GM21515 (cell line): ENCODE measurements at regions not wholly inside any gene's neighbourhood (a gene's known extent, or its start where the extent isn't known, plus 50 kb on each side); places are given as distances from the start of the nearest gene placed in this dataset.
A peak's percentile ranks its signal among the peaks of the same experiment; 100 is the strongest.

Source experiments
- ATAC-seq: cut with Tn5 transposase; IDR thresholded peaks from one replicate; pipeline ENCODE4 v1.9.1; 2021; ENCODE audit not compliant: unreplicated experiment

GRCh38 chr1:119298687-119299303 lies 69.8 kb upstream of the HAO2 start:
- no peak for ATAC-seq

DNA sequence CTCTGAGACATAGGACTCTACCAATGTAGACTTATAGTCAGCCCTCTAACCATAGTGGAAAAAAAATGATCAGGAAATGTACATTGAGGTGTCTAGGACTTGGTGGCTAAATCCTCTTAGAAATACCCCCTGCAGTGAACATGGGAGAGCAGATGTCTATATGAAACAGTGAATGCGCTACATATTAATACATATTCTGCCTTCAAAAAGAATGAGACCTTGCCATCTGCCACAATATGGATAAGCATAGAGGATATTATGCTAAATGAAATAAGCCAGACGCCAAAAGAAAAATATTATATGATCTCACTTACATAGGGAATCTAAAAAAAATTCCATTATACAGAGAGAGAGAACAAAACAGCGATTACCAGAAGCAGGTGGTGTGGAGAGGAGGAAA lies 66.6 kb upstream of the HAO2 start:
- ATAC-seq = no peak

- no peak for ATAC-seq
Measured at GRCh38 chr1:119308130-119308700, 60.4 kb upstream of the HAO2 start.

DNA sequence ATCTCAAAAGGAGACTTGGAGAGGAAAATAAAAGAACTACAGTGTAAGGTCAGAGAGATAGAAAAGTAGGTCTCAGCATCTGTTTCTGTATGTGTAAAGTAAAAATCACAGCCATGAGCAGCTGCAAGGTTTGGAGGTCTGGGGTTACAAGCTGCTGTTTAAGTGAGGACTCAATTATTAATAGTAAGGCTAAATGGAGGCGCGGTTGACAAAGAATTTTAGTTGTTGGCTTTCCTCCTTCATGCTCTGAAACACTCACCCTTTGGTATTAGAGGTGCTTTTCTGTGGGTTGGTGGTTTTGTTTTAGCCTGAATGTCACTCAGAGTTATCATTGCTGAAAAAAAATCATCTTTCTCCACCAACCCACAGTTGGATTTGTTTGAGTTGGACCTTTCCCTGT lies 59.8 kb upstream of the HAO2 start:
- no peak for ATAC-seq

DNA sequence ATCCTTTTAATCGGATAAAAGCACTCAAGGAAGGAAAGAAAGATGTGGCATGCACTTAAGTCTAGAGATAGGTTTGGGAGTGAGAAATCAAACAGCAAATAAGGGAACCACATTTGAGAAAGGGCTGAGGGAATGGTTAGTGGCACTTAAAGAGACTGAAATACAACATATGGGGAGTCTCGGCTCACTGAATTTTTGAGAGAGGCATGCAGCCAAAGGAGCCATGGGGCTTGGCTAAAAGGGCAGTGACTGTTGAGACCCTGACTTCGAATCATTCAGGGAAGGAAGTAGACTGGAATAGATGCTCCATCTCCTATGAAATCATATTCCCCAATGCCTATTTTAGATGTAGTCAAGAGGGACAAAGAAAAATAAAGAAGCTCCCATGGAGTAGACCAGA lies 58.3 kb upstream of the HAO2 start:
- no peak for ATAC-seq

- ATAC-seq = no peak
Measured at GRCh38 chr1:119312500-119312899, 56.1 kb upstream of the HAO2 start.

DNA sequence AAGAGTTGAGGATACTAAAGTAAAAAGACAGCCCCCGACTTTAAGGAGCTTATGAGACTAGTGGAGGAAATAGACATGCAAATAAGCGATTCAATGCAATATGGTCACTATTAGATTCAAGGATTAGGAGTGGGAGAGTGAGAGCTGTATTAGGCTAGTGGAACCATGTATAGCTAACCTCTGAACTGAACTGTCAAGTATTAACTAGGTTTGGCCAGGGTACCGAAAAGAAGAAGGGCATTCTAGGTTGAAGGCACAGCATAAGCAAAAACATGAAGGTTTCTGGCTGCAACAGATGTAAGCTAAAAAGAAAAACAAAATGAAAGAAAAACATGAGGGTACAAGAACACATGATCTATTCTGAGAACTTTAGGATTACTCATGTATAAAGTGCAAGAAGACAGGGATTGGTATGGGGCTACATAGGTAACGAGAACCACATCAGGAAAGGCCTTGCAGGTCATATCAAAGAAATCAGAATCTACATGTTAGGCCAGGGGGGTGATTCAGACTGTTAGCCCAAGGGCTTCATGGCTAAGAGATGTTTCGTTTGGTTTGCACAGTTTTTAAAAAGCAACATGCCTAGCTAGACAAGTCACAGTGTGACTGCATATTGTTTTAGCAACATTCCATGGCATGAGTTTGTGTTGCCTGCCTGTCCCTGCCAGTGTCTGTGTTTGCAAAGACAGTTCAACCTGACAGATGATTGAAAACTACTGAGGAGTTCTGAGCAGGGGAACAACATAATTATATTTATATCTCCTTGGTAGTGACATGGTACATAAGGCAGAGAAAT lies 54.4 kb upstream of the HAO2 start:
- ATAC-seq = no peak

DNA sequence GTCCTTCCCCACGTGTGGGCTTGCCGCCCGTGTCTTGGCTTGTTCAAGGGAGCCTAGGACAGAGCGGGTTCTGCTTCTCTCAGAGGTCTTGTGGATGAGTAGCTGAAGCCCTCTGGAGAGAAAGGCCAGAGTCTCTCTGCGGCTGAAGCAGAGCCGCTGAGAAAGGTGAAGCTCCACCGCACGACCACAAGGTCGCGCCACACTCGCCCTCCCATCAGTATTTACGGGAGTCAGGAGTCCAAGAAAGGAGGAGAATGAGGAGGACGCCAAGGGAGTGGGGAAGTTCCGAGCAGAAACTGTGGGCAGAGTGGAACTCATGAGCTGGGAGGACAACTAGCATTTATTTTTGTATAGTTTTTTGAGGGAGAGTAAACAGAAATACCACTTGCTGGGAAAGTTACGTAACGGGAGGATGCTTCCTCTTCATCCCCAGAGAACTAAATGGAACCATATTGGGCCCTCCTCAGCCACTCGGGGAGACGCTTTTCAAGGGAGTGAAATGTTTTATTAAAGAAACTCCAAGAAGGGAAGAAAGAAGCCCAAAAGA lies 51.6 kb upstream of the HAO2 start:
- ATAC-seq = no peak

DNA sequence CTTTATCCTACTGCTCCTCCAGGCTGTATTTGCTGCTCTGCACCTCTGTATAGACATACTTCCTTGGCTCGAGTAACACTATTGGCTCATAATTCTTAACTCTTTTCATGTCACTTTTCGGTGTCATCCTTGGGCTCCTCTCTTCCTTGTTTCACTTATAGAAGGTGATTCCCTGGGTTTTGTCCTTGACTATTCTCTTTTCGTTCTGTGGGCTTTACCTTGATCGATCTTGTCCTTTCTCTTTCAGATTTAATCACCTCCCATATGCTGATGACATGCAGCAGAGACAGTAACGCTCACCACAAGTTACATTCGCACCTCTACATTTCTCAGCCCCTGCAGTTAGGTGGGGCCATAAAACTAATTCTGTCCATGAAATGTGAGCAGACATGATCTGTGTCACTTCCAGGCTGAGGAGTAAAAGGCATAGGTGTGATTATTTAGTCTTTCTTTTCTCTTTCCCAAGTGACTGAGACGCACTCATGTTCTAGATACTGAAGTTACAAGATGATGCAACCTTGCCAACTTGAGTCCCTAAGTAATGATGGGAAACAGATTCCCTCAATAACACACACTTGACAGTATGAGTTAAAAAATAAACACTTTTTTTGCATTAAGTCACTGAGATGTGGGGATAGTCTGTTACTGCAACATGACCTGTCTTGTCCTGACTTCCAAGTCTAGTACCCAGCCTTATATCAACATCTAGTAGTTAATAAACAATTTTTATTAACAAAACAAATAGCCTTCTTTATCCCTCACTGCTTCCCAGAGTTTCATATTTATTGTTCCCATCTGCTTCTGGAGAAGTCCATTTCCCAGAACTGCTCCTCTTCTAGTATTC lies 49.9 kb upstream of the HAO2 start:
- peak; percentile 53 for ATAC-seq
